Calu3 (cell line): ENCODE measurements at regions not wholly inside any gene's neighbourhood (a gene's known extent, or its start where the extent isn't known, plus 50 kb on each side); places are given as distances from the start of the nearest gene placed in this dataset.

Source experiments
- BruUV-seq: library from RNA; stranded (reverse); fragments of 400-500 nt; replicated peaks from 2 replicates; lab custom pipeline; 2021; lab: Mats Ljungman, UMichigan
- CTCF ChIA-PET: fragments of 300-600 bp; sonication (Branson Sonifier 250); formaldehyde crosslinking; loops from one replicate; lab custom pipeline; 2022; ENCODE audit warnings: antibody characterized with exemption; lab: Charles Lee
- DNase-seq: peaks from one replicate; pipeline ENCODE4 v3.0.0; 2022
- H3K27ac Mint-ChIP-seq: one replicate; pipeline ENCODE4 v1.8.0; 2022; ENCODE audit warnings: mixed read lengths; ENCODE audit not compliant: unreplicated experiment
- H3K27me3 Mint-ChIP-seq: one replicate; pipeline ENCODE4 v1.8.0; 2022; ENCODE audit warnings: mixed read lengths; ENCODE audit not compliant: unreplicated experiment
- H3K36me3 Mint-ChIP-seq: one replicate; pipeline ENCODE4 v1.8.0; 2022; ENCODE audit warnings: mild to moderate bottlenecking, moderate library complexity, mixed read lengths; ENCODE audit not compliant: insufficient read depth, unreplicated experiment
- H3K4me1 Mint-ChIP-seq: one replicate; pipeline ENCODE4 v1.8.0; 2022; ENCODE audit warnings: mild to moderate bottlenecking, low read depth, mixed read lengths; ENCODE audit not compliant: unreplicated experiment
- H3K4me3 Mint-ChIP-seq: one replicate; pipeline ENCODE4 v1.8.0; 2022; ENCODE audit warnings: mild to moderate bottlenecking, low read depth, moderate library complexity, mixed read lengths; ENCODE audit not compliant: unreplicated experiment
- H3K9me3 Mint-ChIP-seq: one replicate; pipeline ENCODE4 v1.8.0; 2022; ENCODE audit warnings: low read depth, mixed read lengths; ENCODE audit not compliant: unreplicated experiment
- CTCF ChIP-seq: fragments of 200-600 bp; IDR thresholded peaks from one replicate; pipeline ENCODE4 v1.8.0; 2022; ENCODE audit warnings: antibody characterized with exemption; ENCODE audit not compliant: unreplicated experiment
- intact Hi-C: fragments of 100-400 bp; cut with micrococcal nuclease; formaldehyde crosslinking; loops from one replicate; pipeline ENCODE4 v1.10.0; 2022; ENCODE audit not compliant: unreplicated experiment

GRCh38 chr12:54759751-54760150 lies 94.6 kb upstream of the MUCL1 start:
- H3K9me3 Mint-ChIP-seq = no peaks in the 10 kb centered on the region
- TF ChIP-seq CTCF = peak; percentile 18
- no peak overlapping the region for H3K4me3 Mint-ChIP-seq
- no peak overlapping the region for H3K27ac Mint-ChIP-seq
- no peaks in the 10 kb centered on the region for H3K36me3 Mint-ChIP-seq
- peak; percentile 50 for DNase-seq
- H3K4me1 Mint-ChIP-seq = no peaks in the 10 kb centered on the region
- H3K27me3 Mint-ChIP-seq = peaks cover 16% of the 10 kb centered on the region
- CTCF ChIA-PET = interaction anchor here (0.8 to 1.3 kb wide), 4 partner anchors 9 to 383 kb away, joined by 3 to 5 read pairs (median 4); no protein-coding TSS in a partner anchor
- intact Hi-C loops = loop anchor here (1.0 to 5.0 kb wide), 2 partner anchors 178 to 199 kb away; no protein-coding TSS in a partner anchor
- BruUV-seq = no TSS peak

- Mint-ChIP-seq H3K9me3 (no peaks in the 10 kb centered on the region), H3K27ac (no peak overlapping the region), H3K36me3 (no peaks in the 10 kb centered on the region), H3K4me1 (no peaks in the 10 kb centered on the region), H3K4me3 (no peak overlapping the region), H3K27me3 (peaks cover 42% of the 10 kb centered on the region)
- TF ChIP-seq CTCF = no peak
- intact Hi-C loops = no loop called here
- no peak for DNase-seq
- BruUV-seq = no TSS peak
- CTCF ChIA-PET = interaction anchor here (2.0 kb wide), 1 partner anchor 8 kb away, joined by 5 read pairs; no protein-coding TSS in a partner anchor
These were observed 102.8 kb upstream of the MUCL1 start for GRCh38 chr12:54751493-54751892.

GRCh38 chr12:54749191-54749818 lies 101.1 kb upstream of the DCD start:
- intact Hi-C loops = loop anchor here (1.0 kb wide), 4 partner anchors 105 to 394 kb away; partner anchors contain the start of gene MUCL1
- H3K27ac Mint-ChIP-seq = no peak overlapping the region
- peaks cover 42% of the 10 kb centered on the region for H3K27me3 Mint-ChIP-seq
- no peaks in the 10 kb centered on the region for H3K36me3 Mint-ChIP-seq
- no peaks in the 10 kb centered on the region for H3K4me1 Mint-ChIP-seq
- no peak overlapping the region for H3K4me3 Mint-ChIP-seq
- DNase-seq = peak; percentile 59
- no TSS peak for BruUV-seq
- H3K9me3 Mint-ChIP-seq = no peaks in the 10 kb centered on the region
- CTCF ChIA-PET = interaction anchor here (0.7 to 2.0 kb wide), 7 partner anchors 10 to 323 kb away, joined by 3 to 6 read pairs (median 5); no protein-coding TSS in a partner anchor
- TF ChIP-seq CTCF = peak; percentile 78

GRCh38 chr12:54744590-54744989 lies 96.4 kb upstream of the DCD start:
- Mint-ChIP-seq H3K27me3 (peaks cover 24% of the 10 kb centered on the region), H3K9me3 (no peaks in the 10 kb centered on the region), H3K4me3 (no peak overlapping the region), H3K4me1 (no peaks in the 10 kb centered on the region), H3K36me3 (no peaks in the 10 kb centered on the region), H3K27ac (no peak overlapping the region)
- no TSS peak for BruUV-seq
- intact Hi-C loops = no loop called here
- DNase-seq = no peak
- CTCF ChIA-PET = no interaction called here
- no peak for TF ChIP-seq CTCF
